Right atrium auricular region (tissue), 2 donors: ENCODE measurements at regions not wholly inside any gene's neighbourhood (a gene's known extent, or its start where the extent isn't known, plus 50 kb on each side); places are given as distances from the start of the nearest gene placed in this dataset.

ENCODE experiments used
- DNase-seq: peaks from one replicate; pipeline ENCODE4 v3.0.0-alpha.2; 2019; ENCODE audit warnings: low spot score
- H3K27ac ChIP-seq, 2 donors: fragments of 200-600 bp; sonication (generic); 1 replicate in 1 of 2; 2 replicates in 1 of 2; pipeline ENCODE4 v1.5.1; 2016 to 2019
- H3K27me3 ChIP-seq, 2 donors: fragments of 200-600 bp; sonication (generic); one replicate each; pipeline versions ENCODE4 v1.5.1 to v1.6.0; 2017 to 2019
- H3K36me3 ChIP-seq: fragments of 200-600 bp; sonication (generic); one replicate; pipeline ENCODE4 v1.5.1; 2016
- H3K4me1 ChIP-seq, 2 donors: fragments of 200-600 bp; sonication (generic); one replicate each; pipeline versions ENCODE4 v1.5.1 to v1.6.0; 2017 to 2019
- H3K4me3 ChIP-seq, 2 donors: fragments of 200-600 bp; sonication (generic); 1 replicate in 1 of 2; 2 replicates in 1 of 2; pipeline ENCODE4 v1.5.1; 2017 to 2019; ENCODE audit warnings: mild to moderate bottlenecking in 1 of 2, moderate library complexity in 1 of 2
- H3K9me3 ChIP-seq, 2 donors: fragments of 200-600 bp; sonication (generic); one replicate each; pipeline ENCODE4 v1.5.1; 2019
- TF ChIP-seq, protein P1 (sequence below), 2 donors: fragments of 200-600 bp; sonication (generic); IDR thresholded peaks; one replicate each; pipeline ENCODE4 v1.5.1; 2019; ENCODE audit warnings: antibody characterized with exemption in 2 of 2

DNA sequence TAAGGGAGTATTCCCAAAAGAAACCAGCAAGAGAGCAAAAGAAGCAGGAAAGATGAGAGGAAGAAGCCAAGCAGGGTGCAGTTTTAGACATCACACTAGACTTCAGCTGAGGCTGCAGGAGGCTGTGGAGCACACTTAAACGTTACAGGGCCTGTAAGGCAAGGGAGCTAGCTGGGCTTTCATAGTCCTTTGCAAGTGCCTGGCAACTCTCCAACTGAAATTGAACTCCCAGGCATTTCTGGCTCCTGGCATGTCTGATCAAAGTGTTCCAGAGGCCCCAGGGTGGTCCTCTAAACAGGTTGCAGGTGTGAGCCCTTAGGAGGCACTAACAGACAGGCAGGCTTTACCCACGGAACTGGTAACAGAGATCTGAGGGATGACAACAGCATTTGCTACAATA, 750.2 kb downstream of the XPNPEP1 start:
- TF ChIP-seq, protein P1, sequence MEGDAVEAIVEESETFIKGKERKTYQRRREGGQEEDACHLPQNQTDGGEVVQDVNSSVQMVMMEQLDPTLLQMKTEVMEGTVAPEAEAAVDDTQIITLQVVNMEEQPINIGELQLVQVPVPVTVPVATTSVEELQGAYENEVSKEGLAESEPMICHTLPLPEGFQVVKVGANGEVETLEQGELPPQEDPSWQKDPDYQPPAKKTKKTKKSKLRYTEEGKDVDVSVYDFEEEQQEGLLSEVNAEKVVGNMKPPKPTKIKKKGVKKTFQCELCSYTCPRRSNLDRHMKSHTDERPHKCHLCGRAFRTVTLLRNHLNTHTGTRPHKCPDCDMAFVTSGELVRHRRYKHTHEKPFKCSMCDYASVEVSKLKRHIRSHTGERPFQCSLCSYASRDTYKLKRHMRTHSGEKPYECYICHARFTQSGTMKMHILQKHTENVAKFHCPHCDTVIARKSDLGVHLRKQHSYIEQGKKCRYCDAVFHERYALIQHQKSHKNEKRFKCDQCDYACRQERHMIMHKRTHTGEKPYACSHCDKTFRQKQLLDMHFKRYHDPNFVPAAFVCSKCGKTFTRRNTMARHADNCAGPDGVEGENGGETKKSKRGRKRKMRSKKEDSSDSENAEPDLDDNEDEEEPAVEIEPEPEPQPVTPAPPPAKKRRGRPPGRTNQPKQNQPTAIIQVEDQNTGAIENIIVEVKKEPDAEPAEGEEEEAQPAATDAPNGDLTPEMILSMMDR (IDR thresholded peaks at IDR 0.05) = no peak
- Histone ChIP-seq H3K27ac (no peak overlapping the region), H3K4me3 (no peak overlapping the region), H3K4me1 (no peaks in the 10 kb centered on the region), H3K36me3 (no peaks in the 10 kb centered on the region), H3K9me3 (no peaks in the 10 kb centered on the region), H3K27me3 (no peaks in the 10 kb centered on the region)
- no peak for DNase-seq

DNA sequence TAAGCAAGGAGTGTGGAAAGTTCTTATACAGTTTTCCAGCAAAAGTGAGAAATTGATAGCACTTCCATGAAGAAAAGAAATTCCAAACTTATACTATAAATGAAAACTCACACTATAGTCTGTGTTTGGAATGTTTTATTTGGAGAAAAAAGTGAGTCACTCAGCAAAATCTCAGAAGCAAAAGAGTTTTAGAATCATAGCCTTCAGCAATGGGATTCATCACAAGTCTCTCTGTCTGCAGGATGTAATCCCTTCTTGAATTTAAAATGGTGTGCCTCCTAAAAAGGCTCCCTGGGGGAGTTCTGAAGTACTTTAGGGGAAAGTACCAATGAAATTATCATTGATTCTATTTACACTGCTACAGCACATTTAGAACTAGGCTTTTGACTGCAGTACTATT, 756.4 kb downstream of the XPNPEP1 start:
- TF ChIP-seq, protein P1 (IDR thresholded peaks at IDR 0.05) = no peak
- no peak overlapping the region for H3K4me3 ChIP-seq
- no peaks in the 10 kb centered on the region for H3K9me3 ChIP-seq
- no peaks in the 10 kb centered on the region for H3K36me3 ChIP-seq
- H3K27ac ChIP-seq = no peak overlapping the region
- no peaks in the 10 kb centered on the region for H3K27me3 ChIP-seq
- DNase-seq = no peak
- no peaks in the 10 kb centered on the region for H3K4me1 ChIP-seq

DNA sequence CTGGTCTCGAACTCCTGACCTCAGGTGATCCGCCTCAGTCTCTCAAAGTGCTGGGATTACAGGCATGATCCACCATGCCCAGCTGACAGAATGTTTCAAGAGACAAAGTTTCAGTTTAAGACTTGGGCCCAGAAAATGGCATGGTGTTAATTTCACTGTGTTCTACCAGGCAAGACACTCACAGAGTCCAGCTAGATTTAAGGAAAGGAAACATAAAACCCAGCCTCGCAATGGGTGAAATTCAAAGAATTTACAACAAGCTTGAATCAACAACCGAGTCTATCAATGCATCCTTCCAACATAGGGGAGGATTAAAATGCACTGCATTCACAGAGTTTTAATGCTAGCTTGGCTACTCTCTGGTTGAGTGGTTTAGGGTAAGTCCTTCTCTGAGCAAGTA, 764.0 kb downstream of the XPNPEP1 start:
- Histone ChIP-seq H3K27ac (no peak overlapping the region), H3K9me3 (no peaks in the 10 kb centered on the region), H3K4me3 (no peak overlapping the region), H3K4me1 (no peaks in the 10 kb centered on the region), H3K36me3 (no peaks in the 10 kb centered on the region), H3K27me3 (no peaks in the 10 kb centered on the region)
- no peak for DNase-seq
- TF ChIP-seq, protein P1 (IDR thresholded peaks at IDR 0.05) = no peak

DNA sequence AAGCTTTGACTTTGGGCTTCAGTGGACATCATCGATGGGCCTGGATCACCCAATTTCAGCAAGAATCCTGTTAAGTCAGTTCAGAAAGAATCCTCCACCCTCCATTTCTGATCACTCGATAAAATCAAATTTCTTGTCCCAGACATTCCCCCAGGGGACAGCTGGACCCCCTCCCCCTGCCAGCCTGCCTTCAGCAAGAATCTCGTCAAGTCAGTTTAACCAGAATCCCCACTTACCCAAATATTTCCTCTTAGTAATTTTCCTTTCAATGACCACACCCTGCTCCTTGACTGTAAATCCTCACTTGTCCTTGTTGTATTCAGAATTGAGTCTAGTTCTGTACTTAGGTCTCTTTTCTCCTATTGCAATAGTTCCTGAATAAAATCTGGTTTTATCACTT, 766.9 kb downstream of the XPNPEP1 start:
- no peak for DNase-seq
- H3K27ac ChIP-seq = no peak overlapping the region

DNA sequence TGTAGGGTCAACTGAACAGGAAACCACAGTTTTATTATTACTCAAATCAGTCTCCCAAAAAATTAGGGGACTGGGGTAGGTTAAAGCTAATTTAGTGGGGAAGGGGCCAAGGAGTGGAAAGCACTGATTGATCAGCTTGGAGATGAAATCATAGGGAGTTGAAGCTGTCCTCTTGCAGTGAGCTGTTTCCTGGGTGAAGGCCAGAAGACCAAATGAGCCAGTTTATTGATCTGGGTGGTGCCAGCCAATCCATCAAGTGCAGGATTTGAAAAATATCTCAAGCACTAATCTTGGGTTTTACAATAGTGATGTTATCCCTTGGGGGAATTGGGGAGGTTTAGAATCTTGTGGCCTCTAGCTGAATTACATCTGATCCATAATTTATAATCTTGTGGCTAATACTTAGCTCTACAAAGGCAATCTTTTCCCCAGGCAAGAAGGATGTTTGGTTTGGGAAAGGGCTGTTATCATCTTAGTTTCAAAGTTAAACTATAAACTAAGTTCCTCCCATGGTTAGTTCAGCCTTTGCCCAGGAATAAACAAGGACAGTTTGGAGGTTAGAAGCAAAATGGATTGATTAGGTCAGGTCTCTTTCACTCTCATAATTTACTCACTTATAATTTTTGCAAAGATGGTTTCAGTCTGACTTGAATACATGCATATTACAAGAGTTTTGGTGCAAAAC, 773.5 kb downstream of the XPNPEP1 start:
- Histone ChIP-seq H3K27me3 (no peaks in the 10 kb centered on the region), H3K36me3 (no peaks in the 10 kb centered on the region), H3K4me3 (no peak overlapping the region), H3K9me3 (no peaks in the 10 kb centered on the region), H3K27ac (no peak overlapping the region), H3K4me1 (no peaks in the 10 kb centered on the region)
- no peak for DNase-seq
- TF ChIP-seq, protein P1 (IDR thresholded peaks at IDR 0.05) = no peak

More for the DNA sequence above, 766.9 kb downstream of the XPNPEP1 start:
- no peaks in the 10 kb centered on the region for H3K9me3 ChIP-seq
- no peaks in the 10 kb centered on the region for H3K4me1 ChIP-seq
- no peaks in the 10 kb centered on the region for H3K27me3 ChIP-seq
- H3K4me3 ChIP-seq = no peak overlapping the region
- no peaks in the 10 kb centered on the region for H3K36me3 ChIP-seq
- TF ChIP-seq, protein P1 (IDR thresholded peaks at IDR 0.05) = no peak

DNA sequence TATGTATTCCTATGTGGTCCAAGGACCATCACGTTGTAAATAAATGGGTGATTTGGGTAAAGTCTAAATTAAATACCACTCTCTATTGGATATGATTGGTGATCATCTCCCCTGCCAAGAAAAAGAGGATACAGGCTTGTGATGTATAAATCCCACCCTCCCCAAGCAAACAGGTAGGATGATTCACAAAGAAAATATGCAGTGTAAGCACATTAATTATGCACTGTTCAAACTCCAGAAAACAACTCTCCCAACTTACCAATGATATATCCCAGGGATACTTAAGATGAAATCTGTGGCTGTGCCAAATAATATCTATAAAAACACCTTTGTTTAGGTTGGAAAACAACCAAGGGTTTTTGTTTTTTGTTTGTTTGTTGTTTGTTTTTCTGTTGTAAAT, 795.9 kb downstream of the XPNPEP1 start:
- no peak for DNase-seq
- H3K4me3 ChIP-seq = no peak overlapping the region
- TF ChIP-seq, protein P1 (IDR thresholded peaks at IDR 0.05) = no peak

More for the DNA sequence above, 795.9 kb downstream of the XPNPEP1 start:
- H3K4me1 ChIP-seq = no peaks in the 10 kb centered on the region
- no peaks in the 10 kb centered on the region for H3K27me3 ChIP-seq
- H3K9me3 ChIP-seq = no peaks in the 10 kb centered on the region
- no peak overlapping the region for H3K27ac ChIP-seq
- H3K36me3 ChIP-seq = no peaks in the 10 kb centered on the region
